ENCODE measurements at regions not wholly inside any gene's neighbourhood (a gene's known extent, or its start where the extent isn't known, plus 50 kb on each side); places are given as distances from the start of the nearest gene placed in this dataset.

- Histone ChIP-seq H2BK20ac (ENCODE audit: low read length) (no peak overlapping the region), H3K9me3 (ENCODE audit: insufficient read depth in 2 of 2, low read depth in 1 of 2, low read length in 1 of 2) (no peaks in the 10 kb centered on the region), H3K14ac (ENCODE audit: insufficient read length) (no peak overlapping the region), H4K5ac (ENCODE audit: insufficient read length, low read depth, low read length) (no peak overlapping the region), H2AFZ (ENCODE audit: low read length) (no peak overlapping the region), H3K4ac (replicated peaks; ENCODE audit: insufficient read length, low read depth, low read length) (no peak overlapping the region), H3K23ac (ENCODE audit: insufficient read length) (no peak overlapping the region), H4K8ac (ENCODE audit: extremely low read depth, insufficient read depth, low read length) (no peak overlapping the region), H2BK120ac (replicated peaks; ENCODE audit: low read depth, low read length) (no peak overlapping the region), H2BK5ac (ENCODE audit: low read depth, low read length) (no peak overlapping the region), H4K91ac (replicated peaks; ENCODE audit: insufficient read length, low read length) (no peak overlapping the region), H3K36me3 (ENCODE audit: control insufficient read depth in 2 of 4, insufficient read depth in 4 of 4, low read length in 3 of 4) (no peaks in the 10 kb centered on the region), H3K4me1 (replicated peaks in 1 of 4; ENCODE audit: control insufficient read depth in 3 of 4, insufficient read depth in 4 of 4, low read length in 3 of 4) (peaks cover 0 to 10% (median 4%) of the 10 kb centered on the region in 4 experiments; a peak in 5 of 7 replicates), H2BK15ac (ENCODE audit: low read length) (no peak overlapping the region), H3K4me2 (ENCODE audit: insufficient read depth in 1 of 2, low read depth in 2 of 2, low read length in 2 of 2) (no peak overlapping the region), H3K27me3 (replicated peaks in 1 of 4; ENCODE audit: control insufficient read depth in 3 of 4, extremely low read depth in 1 of 4, insufficient read depth in 3 of 4, low read length in 3 of 4) (no peaks in the 10 kb centered on the region), H3K23me2 (ENCODE audit: low read depth, low read length) (no peaks in the 10 kb centered on the region), H3K79me2 (ENCODE audit: control insufficient read depth in 1 of 2, insufficient read depth in 2 of 2, low read length in 2 of 2) (no peaks in the 10 kb centered on the region), H3K18ac (ENCODE audit: extremely low read depth, low read length) (no peak overlapping the region), H3K56ac (replicated peaks; ENCODE audit: insufficient read length, low read depth, low read length) (no peak overlapping the region), H4K20me1 (replicated peaks in 1 of 2; ENCODE audit: control insufficient read depth in 1 of 2, insufficient read depth in 2 of 2, low read length in 2 of 2) (no peaks in the 10 kb centered on the region), H3K4me3 (ENCODE audit: extremely low read depth in 1 of 4, insufficient read depth in 2 of 4, low read depth in 3 of 4, low read length in 4 of 4) (no peak overlapping the region), H3K27ac (ENCODE audit: low read depth, low read length) (no peak overlapping the region), H3K79me1 (ENCODE audit: low read depth, low read length) (no peaks in the 10 kb centered on the region), H2AK5ac (ENCODE audit: low read depth, low read length) (no peak overlapping the region), H3K9ac (replicated peaks in 1 of 4; ENCODE audit: extremely low read depth in 1 of 4, low read depth in 3 of 4, low read length in 3 of 4) (no peak overlapping the region), H2BK12ac (ENCODE audit: low read depth, low read length) (no peak overlapping the region)
- DNase-seq (ENCODE audit: low read depth in 1 of 2, low spot score in 2 of 2) (no peak), FAIRE-seq (no peak)
- WGBS, 2 experiments (ENCODE audit: extremely low coverage in 1 of 2, insufficient coverage in 1 of 2, insufficient read length in 1 of 2, insufficient replicate concordance in 2 of 2, low coverage in 1 of 2, low lambda C conversion rate in 2 of 2, missing lambda C conversion rate in 1 of 2), result 100% methylated on average over 1 of the region's 1 CpG; no CpG with 5 or more reads in 1 of the 2 experiments
- POLR2A ChIA-PET (ENCODE audit: partially characterized antibody), result no interaction called here
- no peak for TF ChIP-seq RNF2 (IDR thresholded peaks at IDR 0.05; ENCODE audit: borderline replicate concordance, low read depth, low read length, missing control alignments, poor library complexity, severe bottlenecking)
- no peak for TF ChIP-seq TCF12 (IDR thresholded peaks at IDR 0.05; ENCODE audit: low read depth, low read length)
- TF ChIP-seq RBBP5 (IDR thresholded peaks at IDR 0.05; ENCODE audit: borderline replicate concordance, low read depth, low read length), result no peak
- TF ChIP-seq HDAC6 (IDR thresholded peaks at IDR 0.05; ENCODE audit: low read depth, low read length), result no peak
- CTCF ChIA-PET (ENCODE audit: partially characterized antibody), result interaction anchor here (1.6 to 2.6 kb wide), 2 partner anchors 23 to 330 kb away, joined by 4 to 8 read pairs; no protein-coding TSS in a partner anchor
These were observed 598.3 kb upstream of the GHITM start for GRCh38 chr10:83541046-83541445.
